K562 (cell line): ENCODE measurements at regions not wholly inside any gene's neighbourhood (a gene's known extent, or its start where the extent isn't known, plus 50 kb on each side); places are given as distances from the start of the nearest gene placed in this dataset.
A peak's percentile ranks its signal among the peaks of the same experiment; 100 is the strongest.

ENCODE experiments used
- BRD9 ChIP-seq: fragments of 450-650 bp; IDR thresholded peaks from 2 replicates; pipeline ENCODE4 v1.6.1; 2018; ENCODE audit warnings: low read depth; ENCODE audit not compliant: partially characterized antibody
- ID3 ChIP-seq, 2 experiments: fragments of 250-450 bp in 1 of 2; fragments of 450-650 bp in 1 of 2; sonication (Bioruptor Pico) in 1 of 2; IDR thresholded peaks; 2 replicates each; pipeline versions ENCODE4 v1.6.1 to v1.8.0; 2016 to 2021; ENCODE audit warnings: mild to moderate bottlenecking in 2 of 2, moderate library complexity in 2 of 2, missing compliant biosample characterization in 1 of 2, missing genetic modification characterization in 1 of 2
- MCM3 ChIP-seq: fragments of 450-650 bp; IDR thresholded peaks from 2 replicates; pipeline ENCODE4 v1.6.1; 2016
- PRPF4 ChIP-seq: fragments of 200-400 bp; formaldehyde crosslinking; IDR thresholded peaks from one replicate; pipeline ENCODE4 v1.6.1; 2017; ENCODE audit warnings: low read length, low read depth, mild to moderate bottlenecking; ENCODE audit not compliant: insufficient read depth, poor library complexity, severe bottlenecking
- REST ChIP-seq, 2 experiments: fragments of 450-650 bp; formaldehyde crosslinking in 1 of 2; IDR thresholded peaks; 2 replicates each; pipeline versions ENCODE4 v1.4.0 to v1.6.1; 2014 to 2020; ENCODE audit warnings: mild to moderate bottlenecking in 2 of 2, borderline replicate concordance in 1 of 2, low read depth in 1 of 2
- RFX7 ChIP-seq: fragments of 250-450 bp; sonication (Bioruptor Pico); IDR thresholded peaks from 2 replicates; pipeline ENCODE4 v1.5.1; 2021; ENCODE audit warnings: mild to moderate bottlenecking
- SRSF1 ChIP-seq: fragments of 200-400 bp; formaldehyde crosslinking; IDR thresholded peaks from 2 replicates; pipeline ENCODE4 v1.6.1; 2017; ENCODE audit warnings: mild to moderate bottlenecking, low read depth, low read length, moderate library complexity
- TF ChIP-seq, protein P1 (sequence below): fragments of 450-650 bp; IDR thresholded peaks from 2 replicates; pipeline ENCODE4 v1.6.1; 2018; ENCODE audit warnings: mild to moderate bottlenecking, low read depth; ENCODE audit not compliant: partially characterized antibody
- TF ChIP-seq, protein P2 (sequence below): fragments of 250-450 bp; sonication (Bioruptor Pico); IDR thresholded peaks from 2 replicates; pipeline ENCODE4 v1.8.0; 2022; ENCODE audit warnings: inconsistent platforms
- TF ChIP-seq, protein P3 (sequence below): fragments of 250-450 bp; sonication (Bioruptor Pico); IDR thresholded peaks from 2 replicates; pipeline ENCODE4 v1.9.0; 2021; ENCODE audit warnings: mild to moderate bottlenecking

- TF ChIP-seq, protein P1, sequence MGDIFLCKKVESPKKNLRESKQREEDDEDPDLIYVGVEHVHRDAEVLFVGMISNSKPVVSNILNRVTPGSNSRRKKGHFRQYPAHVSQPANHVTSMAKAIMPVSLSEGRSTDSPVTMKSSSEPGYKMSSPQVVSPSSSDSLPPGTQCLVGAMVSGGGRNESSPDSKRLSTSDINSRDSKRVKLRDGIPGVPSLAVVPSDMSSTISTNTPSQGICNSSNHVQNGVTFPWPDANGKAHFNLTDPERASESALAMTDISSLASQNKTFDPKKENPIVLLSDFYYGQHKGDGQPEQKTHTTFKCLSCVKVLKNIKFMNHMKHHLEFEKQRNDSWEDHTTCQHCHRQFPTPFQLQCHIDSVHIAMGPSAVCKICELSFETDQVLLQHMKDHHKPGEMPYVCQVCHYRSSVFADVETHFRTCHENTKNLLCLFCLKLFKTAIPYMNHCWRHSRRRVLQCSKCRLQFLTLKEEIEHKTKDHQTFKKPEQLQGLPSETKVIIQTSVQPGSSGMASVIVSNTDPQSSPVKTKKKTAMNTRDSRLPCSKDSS = no peak
- TF ChIP-seq ID3 (CRISPR knock-in tag; IDR thresholded peaks at IDR 0.05) = no peak
- peak; percentile 63; the same call in 1 of the 2 replicates for TF ChIP-seq ID3 (tag; IDR thresholded peaks at IDR 0.05)
- TF ChIP-seq REST (IDR thresholded peaks at IDR 0.05; ENCODE audit: borderline replicate concordance) = no peak
- TF ChIP-seq REST (CRISPR knock-in tag; IDR thresholded peaks at IDR 0.05; ENCODE audit: low read depth) = no peak
- TF ChIP-seq BRD9 = no peak
- TF ChIP-seq, protein P2, sequence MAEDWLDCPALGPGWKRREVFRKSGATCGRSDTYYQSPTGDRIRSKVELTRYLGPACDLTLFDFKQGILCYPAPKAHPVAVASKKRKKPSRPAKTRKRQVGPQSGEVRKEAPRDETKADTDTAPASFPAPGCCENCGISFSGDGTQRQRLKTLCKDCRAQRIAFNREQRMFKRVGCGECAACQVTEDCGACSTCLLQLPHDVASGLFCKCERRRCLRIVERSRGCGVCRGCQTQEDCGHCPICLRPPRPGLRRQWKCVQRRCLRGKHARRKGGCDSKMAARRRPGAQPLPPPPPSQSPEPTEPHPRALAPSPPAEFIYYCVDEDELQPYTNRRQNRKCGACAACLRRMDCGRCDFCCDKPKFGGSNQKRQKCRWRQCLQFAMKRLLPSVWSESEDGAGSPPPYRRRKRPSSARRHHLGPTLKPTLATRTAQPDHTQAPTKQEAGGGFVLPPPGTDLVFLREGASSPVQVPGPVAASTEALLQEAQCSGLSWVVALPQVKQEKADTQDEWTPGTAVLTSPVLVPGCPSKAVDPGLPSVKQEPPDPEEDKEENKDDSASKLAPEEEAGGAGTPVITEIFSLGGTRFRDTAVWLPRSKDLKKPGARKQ (CRISPR knock-in tag) = 0 out of 2 replicates have a peak, but pooled peaks have one; percentile 16
- no peak for TF ChIP-seq SRSF1
- no peak for TF ChIP-seq MCM3
- TF ChIP-seq, protein P3, sequence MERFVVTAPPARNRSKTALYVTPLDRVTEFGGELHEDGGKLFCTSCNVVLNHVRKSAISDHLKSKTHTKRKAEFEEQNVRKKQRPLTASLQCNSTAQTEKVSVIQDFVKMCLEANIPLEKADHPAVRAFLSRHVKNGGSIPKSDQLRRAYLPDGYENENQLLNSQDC (CRISPR knock-in tag) = no peak
- TF ChIP-seq RFX7 (CRISPR knock-in tag) = no peak
- TF ChIP-seq PRPF4 = no peak
Observed at GRCh38 chr16:85286951-85287814, 174.9 kb upstream of the CIBAR2 start (continued).
